ENCODE measurements at regions not wholly inside any gene's neighbourhood (a gene's known extent, or its start where the extent isn't known, plus 50 kb on each side); places are given as distances from the start of the nearest gene placed in this dataset.

- no peak for DNase-seq
Observed at GRCh38 chr21:35893156-35893555, 167.2 kb downstream of the SETD4 start.

GRCh38 chr21:35886887-35887286 is 173.4 kb downstream of the SETD4 start:
- DNase-seq = no peak

- no peak for DNase-seq
Observed at GRCh38 chr21:35885942-35886541, 174.3 kb downstream of the SETD4 start.

GRCh38 chr21:35882791-35883240 is 177.5 kb downstream of the SETD4 start:
- DNase-seq = no peak

GRCh38 chr21:35873441-35873840 is 186.9 kb downstream of the SETD4 start:
- DNase-seq = no peak

- DNase-seq = no peak
Observed at GRCh38 chr21:35871906-35872305, 188.4 kb downstream of the SETD4 start.

GRCh38 chr21:35868869-35869223 is 191.5 kb downstream of the SETD4 start:
- no peak for DNase-seq

- no peak for DNase-seq
Observed at GRCh38 chr21:35868005-35868868, 192.1 kb downstream of the SETD4 start.

GRCh38 chr21:35864039-35864438 is 196.3 kb downstream of the SETD4 start:
- DNase-seq = no peak

GRCh38 chr21:35862969-35863368 is 197.4 kb downstream of the SETD4 start:
- DNase-seq = no peak

- DNase-seq = no peak
Observed at GRCh38 chr21:35861661-35862060, 198.7 kb downstream of the SETD4 start.

- DNase-seq = no peak
Observed at GRCh38 chr21:35860189-35860869, 200.0 kb downstream of the SETD4 start.

GRCh38 chr21:35859677-35860076 is 200.6 kb downstream of the SETD4 start:
- no peak for DNase-seq

GRCh38 chr21:35857095-35857494 is 203.2 kb downstream of the SETD4 start:
- no peak for DNase-seq

GRCh38 chr21:35855484-35855883 is 204.8 kb downstream of the SETD4 start:
- DNase-seq = no peak

- DNase-seq = no peak
Observed at GRCh38 chr21:35854281-35854680, 206.0 kb downstream of the SETD4 start.

- no peak for DNase-seq
Observed at GRCh38 chr21:35853321-35854239, 206.7 kb downstream of the SETD4 start.

- DNase-seq = no peak
Observed at GRCh38 chr21:35852820-35853219, 207.5 kb downstream of the SETD4 start.

- DNase-seq = no peak
Observed at GRCh38 chr21:35850542-35851103, 209.7 kb downstream of the SETD4 start.

- no peak for DNase-seq
Observed at GRCh38 chr21:35850029-35850428, 210.3 kb downstream of the SETD4 start.

GRCh38 chr21:35849144-35849543 is 211.2 kb downstream of the SETD4 start:
- DNase-seq = no peak

GRCh38 chr21:35843911-35844667 is 216.2 kb downstream of the SETD4 start:
- no peak for DNase-seq
